ENCODE measurements at regions not wholly inside any gene's neighbourhood (a gene's known extent, or its start where the extent isn't known, plus 50 kb on each side); places are given as distances from the start of the nearest gene placed in this dataset.

GRCh38 chr6:67011441-67011840 is 1304.4 kb upstream of the EYS start:
- POLR2A ChIA-PET (ENCODE audit: partially characterized antibody): no interaction called here
- Histone ChIP-seq H2AK5ac (ENCODE audit: low read depth, low read length) (no peak overlapping the region), H2BK20ac (ENCODE audit: low read length) (no peak overlapping the region), H3K4me3 (ENCODE audit: extremely low read depth in 1 of 4, insufficient read depth in 2 of 4, low read depth in 3 of 4, low read length in 4 of 4) (no peak overlapping the region), H3K4me2 (ENCODE audit: insufficient read depth in 1 of 2, low read depth in 2 of 2, low read length in 2 of 2) (no peak overlapping the region), H2BK5ac (ENCODE audit: low read depth, low read length) (no peak overlapping the region), H3K23me2 (ENCODE audit: low read depth, low read length) (no peaks in the 10 kb centered on the region; the same call in 1 of the 2 replicates), H3K79me1 (ENCODE audit: low read depth, low read length) (no peaks in the 10 kb centered on the region), H4K20me1 (replicated peaks in 1 of 2; ENCODE audit: control insufficient read depth in 1 of 2, insufficient read depth in 2 of 2, low read length in 2 of 2) (no peaks in the 10 kb centered on the region), H3K9ac (replicated peaks in 1 of 4; ENCODE audit: extremely low read depth in 1 of 4, low read depth in 3 of 4, low read length in 3 of 4) (no peak overlapping the region), H3K9me3 (ENCODE audit: insufficient read depth in 2 of 2, low read depth in 1 of 2, low read length in 1 of 2) (no peaks in the 10 kb centered on the region), H4K8ac (ENCODE audit: extremely low read depth, insufficient read depth, low read length) (no peak overlapping the region), H3K56ac (replicated peaks; ENCODE audit: insufficient read length, low read depth, low read length) (no peak overlapping the region), H3K27me3 (replicated peaks in 1 of 4; ENCODE audit: control insufficient read depth in 3 of 4, extremely low read depth in 1 of 4, insufficient read depth in 3 of 4, low read length in 3 of 4) (no peaks in the 10 kb centered on the region), H3K4me1 (replicated peaks in 1 of 4; ENCODE audit: control insufficient read depth in 3 of 4, insufficient read depth in 4 of 4, low read length in 3 of 4) (no peaks in the 10 kb centered on the region), H3K27ac (ENCODE audit: low read depth, low read length) (no peak overlapping the region), H2AFZ (ENCODE audit: low read length) (no peak overlapping the region), H3K36me3 (ENCODE audit: control insufficient read depth in 2 of 4, insufficient read depth in 4 of 4, low read length in 3 of 4) (no peaks in the 10 kb centered on the region), H2BK120ac (replicated peaks; ENCODE audit: low read depth, low read length) (no peak overlapping the region), H3K18ac (ENCODE audit: extremely low read depth, low read length) (no peak overlapping the region), H3K79me2 (ENCODE audit: control insufficient read depth in 1 of 2, insufficient read depth in 2 of 2, low read length in 2 of 2) (no peaks in the 10 kb centered on the region), H3K23ac (ENCODE audit: insufficient read length) (no peak overlapping the region), H3K14ac (ENCODE audit: insufficient read length) (no peak overlapping the region), H4K91ac (replicated peaks; ENCODE audit: insufficient read length, low read length) (no peak overlapping the region), H3K4ac (replicated peaks; ENCODE audit: insufficient read length, low read depth, low read length) (no peak overlapping the region), H4K5ac (ENCODE audit: insufficient read length, low read depth, low read length) (no peak overlapping the region), H2BK15ac (ENCODE audit: low read length) (no peak overlapping the region), H2BK12ac (ENCODE audit: low read depth, low read length) (no peak overlapping the region)
- CTCF ChIA-PET (ENCODE audit: partially characterized antibody): no interaction called here
- WGBS, 2 experiments (ENCODE audit: extremely low coverage in 1 of 2, insufficient coverage in 1 of 2, insufficient read length in 1 of 2, insufficient replicate concordance in 2 of 2, low coverage in 1 of 2, low lambda C conversion rate in 2 of 2, missing lambda C conversion rate in 1 of 2): 86% methylated on average over 4 of the region's 4 CpGs; no CpG with 5 or more reads in 1 of the 2 experiments
- DNase-seq (ENCODE audit: low read depth in 1 of 2, low spot score in 2 of 2) (no peak), FAIRE-seq (no peak)
- TF ChIP-seq SP1 (IDR thresholded peaks at IDR 0.05; ENCODE audit: low read depth, low read length) (no peak), CEBPB (IDR thresholded peaks at IDR 0.05; ENCODE audit: low read depth, low read length) (no peak), SIN3A (conservative IDR thresholded peaks at IDR 0.05 in 1 of 2, IDR thresholded peaks at IDR 0.05 in 1 of 2; ENCODE audit: low read depth in 1 of 2, low read length in 2 of 2) (no peak), KDM4A (IDR thresholded peaks at IDR 0.05; ENCODE audit: low read depth, low read length, severe bottlenecking) (no peak), PHF8 (conservative IDR thresholded peaks at IDR 0.05; ENCODE audit: low read depth, low read length) (no peak), CTCF (IDR thresholded peaks at IDR 0.05; ENCODE audit: control extremely low read depth in 1 of 3, insufficient read depth in 1 of 3, low read depth in 1 of 3, low read length in 3 of 3) (no peak), GTF2F1 (IDR thresholded peaks at IDR 0.05; ENCODE audit: borderline replicate concordance, low read depth, low read length) (no peak), CTBP2 (IDR thresholded peaks at IDR 0.05; ENCODE audit: borderline replicate concordance, insufficient read depth, insufficient read length, low read length) (no peak), E2F6 (IDR thresholded peaks at IDR 0.05) (no peak), TBP (IDR thresholded peaks at IDR 0.05; ENCODE audit: low read depth, low read length) (no peak), BRCA1 (IDR thresholded peaks at IDR 0.05; ENCODE audit: low read depth, low read length) (no peak)

Data from H1 (cell line).